ENCODE measurements at regions not wholly inside any gene's neighbourhood (a gene's known extent, or its start where the extent isn't known, plus 50 kb on each side); places are given as distances from the start of the nearest gene placed in this dataset.

DNA sequence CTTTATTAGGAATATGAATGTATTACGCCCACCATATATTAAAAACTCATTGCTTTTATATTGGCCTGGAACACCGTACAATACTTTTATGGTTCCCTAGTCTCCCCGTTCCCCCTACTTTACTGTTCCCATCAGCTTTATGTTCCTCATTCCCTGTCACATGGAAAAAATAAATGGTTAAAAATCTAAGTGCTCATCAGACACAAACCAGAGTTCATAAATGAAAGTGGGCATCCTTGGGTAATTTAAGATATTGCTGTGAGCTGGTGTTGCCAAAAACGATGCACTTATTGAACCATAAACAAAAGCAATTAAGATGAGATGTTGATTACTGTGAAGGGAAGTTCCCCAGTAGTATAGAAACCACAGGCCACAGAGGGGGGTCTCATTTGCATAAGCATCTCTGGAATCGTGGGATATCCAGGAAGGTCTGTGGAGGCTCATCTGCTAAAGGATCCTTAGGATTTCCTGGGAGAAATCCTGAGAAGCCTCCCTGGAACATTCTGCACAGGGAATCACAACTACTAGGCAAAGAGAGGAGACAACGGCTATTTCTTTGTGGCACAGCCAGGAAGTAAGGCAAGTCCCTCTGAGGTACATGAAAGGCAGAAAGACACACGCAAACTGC is 591.4 kb upstream of the CDH11 start:
- Histone ChIP-seq H3K36me3 (peaks cover 0 to 3% of the 10 kb centered on the region in 2 donors), H3K27me3 (no peaks in the 10 kb centered on the region), H3K4me3 (no peak overlapping the region), H3K27ac (no peak overlapping the region), H3K4me1 (no peaks in the 10 kb centered on the region), H3K9me3 (no peaks in the 10 kb centered on the region)
- intact Hi-C loops (cut with DNase I; ENCODE audit: low total_unique reads) = no loop called here
- DNase-seq = no peak
- TF ChIP-seq, protein P1, sequence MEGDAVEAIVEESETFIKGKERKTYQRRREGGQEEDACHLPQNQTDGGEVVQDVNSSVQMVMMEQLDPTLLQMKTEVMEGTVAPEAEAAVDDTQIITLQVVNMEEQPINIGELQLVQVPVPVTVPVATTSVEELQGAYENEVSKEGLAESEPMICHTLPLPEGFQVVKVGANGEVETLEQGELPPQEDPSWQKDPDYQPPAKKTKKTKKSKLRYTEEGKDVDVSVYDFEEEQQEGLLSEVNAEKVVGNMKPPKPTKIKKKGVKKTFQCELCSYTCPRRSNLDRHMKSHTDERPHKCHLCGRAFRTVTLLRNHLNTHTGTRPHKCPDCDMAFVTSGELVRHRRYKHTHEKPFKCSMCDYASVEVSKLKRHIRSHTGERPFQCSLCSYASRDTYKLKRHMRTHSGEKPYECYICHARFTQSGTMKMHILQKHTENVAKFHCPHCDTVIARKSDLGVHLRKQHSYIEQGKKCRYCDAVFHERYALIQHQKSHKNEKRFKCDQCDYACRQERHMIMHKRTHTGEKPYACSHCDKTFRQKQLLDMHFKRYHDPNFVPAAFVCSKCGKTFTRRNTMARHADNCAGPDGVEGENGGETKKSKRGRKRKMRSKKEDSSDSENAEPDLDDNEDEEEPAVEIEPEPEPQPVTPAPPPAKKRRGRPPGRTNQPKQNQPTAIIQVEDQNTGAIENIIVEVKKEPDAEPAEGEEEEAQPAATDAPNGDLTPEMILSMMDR (IDR thresholded peaks at IDR 0.05) = no peak
- TF ChIP-seq POLR2A (IDR thresholded peaks at IDR 0.05) = no peak

DNA sequence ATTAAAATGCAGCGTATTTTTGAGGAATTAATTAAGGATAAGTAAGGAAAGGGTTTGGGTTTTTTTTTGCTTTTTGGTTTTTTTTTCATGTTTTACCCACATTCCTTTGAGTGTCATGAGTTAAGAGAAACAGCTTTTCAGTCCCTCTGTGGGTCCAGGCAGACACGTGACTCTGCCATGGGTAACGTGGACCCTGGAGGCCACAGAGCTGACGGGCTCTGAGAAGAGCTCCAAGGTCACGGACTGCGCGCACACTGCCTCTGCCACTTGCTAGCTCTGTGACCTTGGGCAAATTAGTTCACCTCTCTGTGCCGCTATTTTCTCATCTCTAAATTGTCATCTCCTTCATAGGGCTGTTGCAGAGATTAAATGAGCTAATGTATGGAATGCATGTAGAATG is 588.2 kb upstream of the CDH11 start:
- DNase-seq = no peak
- no peak overlapping the region for H3K27ac ChIP-seq
- H3K4me3 ChIP-seq = no peak overlapping the region
- H3K27me3 ChIP-seq = no peaks in the 10 kb centered on the region
- no peaks in the 10 kb centered on the region for H3K9me3 ChIP-seq
- no peaks in the 10 kb centered on the region for H3K4me1 ChIP-seq
- peaks cover 0 to 3% of the 10 kb centered on the region in 2 donors for H3K36me3 ChIP-seq
- intact Hi-C loops (cut with DNase I; ENCODE audit: low total_unique reads) = no loop called here
- TF ChIP-seq, protein P1 (IDR thresholded peaks at IDR 0.05) = no peak

GRCh38 chr16:65704866-65705265 is 583.0 kb upstream of the CDH11 start:
- TF ChIP-seq, protein P1 (IDR thresholded peaks at IDR 0.05) = no peak
- no peak for TF ChIP-seq POLR2A (IDR thresholded peaks at IDR 0.05)
- intact Hi-C loops (cut with DNase I; ENCODE audit: low total_unique reads) = no loop called here
- no peaks in the 10 kb centered on the region for H3K9me3 ChIP-seq
- no peak for DNase-seq
- H3K4me3 ChIP-seq = no peak overlapping the region
- no peak overlapping the region for H3K27ac ChIP-seq
- H3K36me3 ChIP-seq = peaks cover 0 to 3% of the 10 kb centered on the region in 2 donors
- no peaks in the 10 kb centered on the region for H3K4me1 ChIP-seq
- H3K27me3 ChIP-seq = no peaks in the 10 kb centered on the region

GRCh38 chr16:65702707-65703402 is 581.0 kb upstream of the CDH11 start:
- no peak for DNase-seq
- no peaks in the 10 kb centered on the region for H3K36me3 ChIP-seq
- H3K27ac ChIP-seq = peak overlapping the region; percentile 18 to 20
- no peaks in the 10 kb centered on the region for H3K4me1 ChIP-seq
- no peaks in the 10 kb centered on the region for H3K9me3 ChIP-seq
- no peaks in the 10 kb centered on the region for H3K27me3 ChIP-seq
- TF ChIP-seq, protein P1 (IDR thresholded peaks at IDR 0.05) = no peak
- no peak for TF ChIP-seq POLR2A (IDR thresholded peaks at IDR 0.05)
- no peak overlapping the region for H3K4me3 ChIP-seq
- intact Hi-C loops (cut with DNase I; ENCODE audit: low total_unique reads) = no loop called here

DNA sequence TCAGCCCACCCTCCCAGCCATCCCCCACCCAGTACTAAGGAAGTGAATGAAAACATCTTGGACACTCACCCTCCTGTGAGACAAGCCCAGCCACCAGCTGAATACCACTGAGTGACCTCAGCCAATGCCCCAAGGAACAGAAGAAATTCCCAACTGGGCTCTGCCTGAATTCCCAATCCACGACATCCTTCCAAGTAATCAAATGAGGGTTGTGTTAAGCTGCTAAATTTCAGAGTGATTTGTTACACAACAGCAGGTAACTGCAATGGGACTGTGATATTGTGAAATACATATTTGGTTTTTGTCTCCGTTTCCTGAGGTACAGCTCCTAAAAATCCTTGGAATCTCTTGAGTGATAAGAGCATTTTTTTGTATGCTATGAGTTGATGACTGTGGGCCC is 578.7 kb upstream of the CDH11 start:
- Histone ChIP-seq H3K36me3 (no peaks in the 10 kb centered on the region), H3K4me1 (no peaks in the 10 kb centered on the region), H3K27me3 (no peaks in the 10 kb centered on the region), H3K9me3 (no peaks in the 10 kb centered on the region), H3K4me3 (no peak overlapping the region), H3K27ac (no peak overlapping the region)
- DNase-seq = no peak
- intact Hi-C loops (cut with DNase I; ENCODE audit: low total_unique reads) = no loop called here
- TF ChIP-seq POLR2A (IDR thresholded peaks at IDR 0.05) = no peak
- TF ChIP-seq, protein P1 (IDR thresholded peaks at IDR 0.05) = no peak

Measured in uterus (tissue), 3 donors.